ENCODE measurements at regions not wholly inside any gene's neighbourhood (a gene's known extent, or its start where the extent isn't known, plus 50 kb on each side); places are given as distances from the start of the nearest gene placed in this dataset.

DNA sequence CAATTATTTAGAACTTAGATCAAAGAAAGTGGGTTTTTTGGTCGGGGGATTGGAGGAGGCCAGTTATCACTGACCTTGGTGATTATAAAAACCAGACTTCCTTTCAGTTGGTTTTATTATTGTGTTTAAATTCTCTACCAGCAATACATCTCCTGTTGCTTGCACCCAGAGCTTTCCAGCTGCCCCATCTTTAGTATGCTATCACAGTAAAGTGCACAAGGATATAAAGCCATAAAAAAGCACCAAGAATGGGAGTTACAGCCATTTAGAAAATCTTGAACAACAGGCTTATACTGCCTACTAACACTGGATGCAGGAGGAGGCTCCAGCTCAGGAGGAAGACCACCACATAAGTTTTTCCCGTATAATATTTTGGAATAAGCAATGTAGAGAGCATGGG lies 148.7 kb upstream of the OSR1 start:
- TF ChIP-seq SP1 (IDR thresholded peaks at IDR 0.05) (no peak), ARNT (IDR thresholded peaks at IDR 0.05) (no peak), TARDBP (IDR thresholded peaks at IDR 0.05) (no peak), L3MBTL2 (conservative IDR thresholded peaks at IDR 0.05) (no peak), SUZ12 (IDR thresholded peaks at IDR 0.05) (no peak), LEF1 (IDR thresholded peaks at IDR 0.05; ENCODE audit: borderline replicate concordance) (no peak), FOXM1 (IDR thresholded peaks at IDR 0.05; ENCODE audit: borderline replicate concordance) (no peak), ELF4 (IDR thresholded peaks at IDR 0.05) (no peak), ZNF384 (IDR thresholded peaks at IDR 0.05) (no peak), FOXK2 (IDR thresholded peaks at IDR 0.05) (no peak), CTBP1 (IDR thresholded peaks at IDR 0.05; ENCODE audit: borderline replicate concordance) (no peak), BHLHE40 (IDR thresholded peaks at IDR 0.05; ENCODE audit: borderline replicate concordance) (no peak), FOXA1 (IDR thresholded peaks at IDR 0.05) (no peak)
- TF ChIP-seq, protein P1, sequence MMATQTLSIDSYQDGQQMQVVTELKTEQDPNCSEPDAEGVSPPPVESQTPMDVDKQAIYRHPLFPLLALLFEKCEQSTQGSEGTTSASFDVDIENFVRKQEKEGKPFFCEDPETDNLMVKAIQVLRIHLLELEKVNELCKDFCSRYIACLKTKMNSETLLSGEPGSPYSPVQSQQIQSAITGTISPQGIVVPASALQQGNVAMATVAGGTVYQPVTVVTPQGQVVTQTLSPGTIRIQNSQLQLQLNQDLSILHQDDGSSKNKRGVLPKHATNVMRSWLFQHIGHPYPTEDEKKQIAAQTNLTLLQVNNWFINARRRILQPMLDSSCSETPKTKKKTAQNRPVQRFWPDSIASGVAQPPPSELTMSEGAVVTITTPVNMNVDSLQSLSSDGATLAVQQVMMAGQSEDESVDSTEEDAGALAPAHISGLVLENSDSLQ (IDR thresholded peaks at IDR 0.05): no peak
- CTCF ChIA-PET: no interaction called here
- POLR2A ChIA-PET: no interaction called here
- no peak for DNase-seq (ENCODE audit: extremely low spot score)

DNA sequence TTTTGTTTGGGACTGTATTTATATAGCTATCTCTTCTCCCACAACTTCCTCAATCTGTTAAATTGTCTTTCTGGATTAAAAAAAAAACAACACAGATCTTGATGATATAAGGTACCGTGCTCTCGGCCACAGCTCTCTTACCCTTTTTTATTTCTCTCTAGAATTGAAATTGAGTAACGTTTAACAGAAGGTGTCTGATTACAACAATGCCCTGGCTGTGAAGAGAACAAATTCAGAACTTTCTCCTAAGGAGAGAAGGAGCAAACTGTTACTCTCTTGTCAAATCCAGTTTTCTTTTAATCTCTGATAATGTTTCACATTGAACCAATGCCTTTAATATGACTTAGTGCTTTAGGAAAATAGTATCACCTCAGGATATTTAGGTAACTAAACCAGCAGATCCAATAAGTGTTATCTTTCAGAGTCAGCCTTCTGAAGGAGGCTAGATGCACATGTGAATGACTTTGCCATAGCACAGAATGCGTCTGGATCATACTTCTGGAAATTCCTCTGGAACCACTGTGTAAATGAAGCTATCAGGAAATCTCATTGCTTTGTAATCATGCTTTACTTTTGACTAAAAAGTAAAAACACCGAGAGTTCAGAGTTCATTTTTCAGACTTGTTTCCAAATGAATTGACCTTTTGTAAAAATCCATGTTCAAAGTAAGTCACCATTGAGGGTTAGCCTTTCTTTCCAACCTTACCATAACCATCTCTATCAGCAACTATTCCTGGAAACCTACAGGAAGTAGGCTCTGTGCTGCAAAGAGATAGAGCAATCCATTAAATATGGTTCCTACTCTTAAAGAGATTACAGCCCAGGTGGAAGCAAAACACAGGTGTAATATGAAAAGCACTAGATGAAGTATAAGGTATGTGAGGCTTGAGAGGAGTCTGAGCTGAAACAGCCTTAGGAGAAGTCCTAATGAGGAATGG lies 147.0 kb upstream of the OSR1 start:
- POLR2A ChIA-PET: no interaction called here
- CTCF ChIA-PET: no interaction called here
- TF ChIP-seq ELF4 (IDR thresholded peaks at IDR 0.05) (no peak), SP1 (IDR thresholded peaks at IDR 0.05) (no peak), CTBP1 (IDR thresholded peaks at IDR 0.05; ENCODE audit: borderline replicate concordance) (no peak)
- DNase-seq (ENCODE audit: extremely low spot score): no peak

DNA sequence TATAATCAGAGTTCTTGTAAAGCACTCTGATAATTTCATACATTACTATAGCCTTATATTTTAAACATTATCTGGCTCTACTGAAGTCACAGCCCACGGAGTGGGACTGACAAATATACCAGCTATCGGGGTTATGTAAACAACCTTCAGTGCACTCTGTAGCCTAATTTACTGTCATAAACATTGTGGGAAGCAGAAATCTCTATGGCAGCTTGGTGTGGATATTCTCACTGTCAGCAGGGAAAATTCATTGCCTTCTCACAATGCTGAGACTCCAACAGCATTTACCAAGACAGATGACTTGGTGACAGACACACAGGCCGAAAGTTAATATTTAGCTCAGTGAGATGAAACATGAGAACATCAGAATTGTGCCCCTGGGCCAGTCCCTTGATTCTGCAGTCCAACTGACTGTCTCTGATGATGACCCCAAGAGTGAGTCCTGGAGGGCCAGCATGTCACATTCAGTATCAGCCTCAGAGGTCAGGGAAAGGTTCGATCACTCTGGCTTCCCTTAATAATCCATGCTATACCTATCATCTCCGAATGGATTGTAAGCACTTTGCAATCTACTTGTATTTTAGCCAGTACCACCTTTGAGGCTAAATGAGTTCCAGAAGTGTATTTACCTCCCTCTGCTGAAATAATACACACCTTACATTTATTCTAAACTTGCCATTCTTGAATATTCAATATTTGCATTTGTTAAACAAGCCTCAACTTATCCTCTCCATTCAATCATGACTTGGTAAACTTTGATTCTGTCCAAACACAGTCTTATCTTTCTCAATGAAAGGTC lies 146.2 kb upstream of the OSR1 start:
- ChIA-PET POLR2A (no interaction called here), CTCF (no interaction called here)
- DNase-seq (ENCODE audit: extremely low spot score): no peak
- TF ChIP-seq NFRKB (IDR thresholded peaks at IDR 0.05): no peak
- TF ChIP-seq, protein P1 (IDR thresholded peaks at IDR 0.05): peak; percentile 80

DNA sequence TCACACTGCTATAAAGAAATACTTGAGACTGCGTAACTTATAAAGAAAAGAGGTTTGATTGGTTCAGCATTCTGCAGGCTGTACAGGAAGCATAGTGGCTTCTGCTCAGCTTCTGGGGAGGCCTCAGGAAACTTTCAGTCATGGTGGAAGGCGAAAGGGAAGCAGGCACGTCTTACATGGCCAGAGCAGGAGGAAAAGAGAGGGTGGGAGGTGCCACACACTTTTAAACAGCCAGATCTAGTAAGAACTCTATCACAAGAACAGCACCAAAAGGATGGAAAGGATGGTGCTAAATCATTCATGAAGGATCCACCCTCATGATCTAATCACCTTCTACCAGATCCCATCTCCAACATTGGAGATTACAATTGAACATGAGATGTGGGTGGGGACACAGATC lies 145.5 kb upstream of the OSR1 start:
- ChIA-PET CTCF (no interaction called here), POLR2A (no interaction called here)
- TF ChIP-seq BHLHE40 (IDR thresholded peaks at IDR 0.05; ENCODE audit: borderline replicate concordance): no peak
- no peak for TF ChIP-seq SP1 (IDR thresholded peaks at IDR 0.05)
- TF ChIP-seq LEF1 (IDR thresholded peaks at IDR 0.05; ENCODE audit: borderline replicate concordance): no peak
- no peak for TF ChIP-seq FOXM1 (IDR thresholded peaks at IDR 0.05; ENCODE audit: borderline replicate concordance)
- no peak for TF ChIP-seq FOXK2 (IDR thresholded peaks at IDR 0.05)
- no peak for TF ChIP-seq FOXA1 (IDR thresholded peaks at IDR 0.05)
- no peak for TF ChIP-seq CTBP1 (IDR thresholded peaks at IDR 0.05; ENCODE audit: borderline replicate concordance)
- TF ChIP-seq SUZ12 (IDR thresholded peaks at IDR 0.05): no peak
- TF ChIP-seq TARDBP (IDR thresholded peaks at IDR 0.05): no peak
- TF ChIP-seq L3MBTL2 (conservative IDR thresholded peaks at IDR 0.05): no peak
- TF ChIP-seq NFRKB (IDR thresholded peaks at IDR 0.05): no peak
- TF ChIP-seq, protein P1 (IDR thresholded peaks at IDR 0.05): no peak
- no peak for TF ChIP-seq HDGF (IDR thresholded peaks at IDR 0.05; ENCODE audit: borderline replicate concordance)
- TF ChIP-seq ZNF384 (IDR thresholded peaks at IDR 0.05): no peak
- no peak for DNase-seq (ENCODE audit: extremely low spot score)

DNA sequence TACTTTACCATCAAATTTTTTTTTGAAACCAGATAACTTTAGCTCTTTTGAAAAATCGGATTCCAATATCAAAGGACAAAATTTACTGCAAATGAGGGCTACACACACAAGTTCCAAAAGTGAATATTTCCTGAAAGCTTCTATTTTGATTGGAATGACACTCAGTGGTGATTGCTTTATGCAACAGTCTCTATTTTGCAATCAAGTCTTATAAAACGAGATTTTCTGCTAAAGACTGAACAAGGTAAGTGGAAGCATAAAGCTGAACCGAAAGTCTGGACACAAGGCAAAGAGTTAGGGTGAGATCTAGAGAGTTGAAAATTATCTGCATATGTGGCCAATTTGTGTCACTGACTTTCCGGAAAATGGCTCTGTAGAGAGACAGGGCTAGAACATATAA lies 145.0 kb upstream of the OSR1 start:
- TF ChIP-seq, protein P1 (IDR thresholded peaks at IDR 0.05): no peak
- TF ChIP-seq SP1 (IDR thresholded peaks at IDR 0.05): no peak
- TF ChIP-seq ELF4 (IDR thresholded peaks at IDR 0.05): no peak
- no peak for TF ChIP-seq CTBP1 (IDR thresholded peaks at IDR 0.05; ENCODE audit: borderline replicate concordance)
- TF ChIP-seq FOXA1 (IDR thresholded peaks at IDR 0.05): no peak
- no peak for TF ChIP-seq FOXM1 (IDR thresholded peaks at IDR 0.05; ENCODE audit: borderline replicate concordance)
- ChIA-PET CTCF (no interaction called here), POLR2A (no interaction called here)
- DNase-seq (ENCODE audit: extremely low spot score): no peak

DNA sequence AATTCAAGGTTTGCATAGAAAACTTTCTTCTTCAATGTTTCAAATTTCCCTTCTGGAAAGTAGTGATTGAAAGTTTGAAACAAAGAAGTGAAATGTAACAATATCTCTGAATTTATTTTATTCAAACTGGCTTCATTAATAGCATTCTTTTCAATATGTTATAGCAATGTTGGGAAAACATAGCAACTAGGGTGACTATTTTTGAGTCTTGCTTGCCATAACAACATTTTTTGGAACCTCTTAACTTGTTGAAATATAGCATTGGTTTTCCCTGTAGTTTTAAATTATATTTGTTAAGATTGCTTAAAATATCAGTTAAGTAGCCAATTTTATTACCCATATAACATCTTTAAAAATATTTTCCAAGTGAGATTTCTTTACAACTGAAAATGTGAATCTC lies 141.7 kb upstream of the OSR1 start:
- POLR2A ChIA-PET: no interaction called here
- TF ChIP-seq, protein P1 (IDR thresholded peaks at IDR 0.05): no peak
- CTCF ChIA-PET: no interaction called here
- no peak for DNase-seq (ENCODE audit: extremely low spot score)
